SK-N-MC (cell line): ENCODE measurements at regions not wholly inside any gene's neighbourhood (a gene's known extent, or its start where the extent isn't known, plus 50 kb on each side); places are given as distances from the start of the nearest gene placed in this dataset.
"Not testable (repeated sequence)": the region's sequence is repeated elsewhere in the genome, so short reads cannot be mapped to it uniquely, and the experiment has no call there.

Experiments used
- DNase-seq: peaks from one replicate; pipeline ENCODE4 v3.0.0-alpha.2; 2011; ENCODE audit warnings: low read depth, low spot score
- H3K27ac ChIP-seq: fragments of 200-600 bp; sonication (generic); 2 replicates; pipeline ENCODE4 v1.5.1; 2016; ENCODE audit warnings: mixed run types
- H3K36me3 ChIP-seq: fragments of 200-600 bp; sonication (generic); 2 replicates; pipeline ENCODE4 v1.6.1; 2017; ENCODE audit warnings: antibody characterized with exemption, low read length, mixed read lengths; ENCODE audit not compliant: insufficient read depth
- H3K4me3 ChIP-seq: fragments of 200-600 bp; sonication (generic); 2 replicates; pipeline ENCODE4 v1.5.1; 2016
- H3K9ac ChIP-seq: fragments of 200-600 bp; sonication (generic); 2 replicates; pipeline ENCODE4 v1.8.0; 2017; ENCODE audit warnings: mixed run types, mixed read lengths; ENCODE audit not compliant: insufficient read length
- H3K9me3 ChIP-seq: fragments of 200-600 bp; sonication (generic); 2 replicates; pipeline ENCODE4 v1.6.1; 2017; ENCODE audit warnings: low read depth, mild to moderate bottlenecking, antibody characterized with exemption, low read length, moderate library complexity, mixed read lengths
- EZH2 ChIP-seq: fragments of 200-600 bp; sonication (generic); IDR thresholded peaks from one replicate; pipeline ENCODE4 v1.6.1; 2017; ENCODE audit warnings: antibody characterized with exemption
- FOXP2 ChIP-seq: optimal IDR thresholded peaks from 2 replicates; pipeline ENCODE3; 2011; ENCODE audit warnings: mild to moderate bottlenecking, moderate library complexity; ENCODE audit not compliant: insufficient read depth; ENCODE audit errors: extremely low read length, control extremely low read depth
- POLR2AphosphoS5 ChIP-seq: IDR thresholded peaks from 2 replicates; pipeline ENCODE4 v1.6.1; 2012; ENCODE audit warnings: mild to moderate bottlenecking, low read depth, low read length, borderline replicate concordance

DNA sequence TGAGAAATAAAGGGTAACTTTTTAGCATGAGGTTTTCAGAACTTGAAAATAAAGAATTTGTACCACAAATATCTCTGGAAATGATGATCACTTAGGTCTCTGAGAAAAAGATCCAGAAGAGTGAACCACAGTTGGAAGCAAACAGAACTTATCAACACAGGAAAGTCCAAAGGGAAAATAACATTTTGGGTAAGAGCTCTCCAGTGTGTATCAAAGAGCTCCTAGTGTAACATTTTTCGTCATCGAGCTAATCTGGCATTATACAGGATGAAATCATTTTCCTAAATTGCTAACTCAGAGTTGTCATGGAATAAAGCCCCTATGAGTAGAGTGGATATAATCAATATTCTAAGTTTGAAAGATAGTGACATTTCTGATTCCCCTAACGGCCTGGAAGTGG lies 104.0 kb downstream of the LMO4 start:
- Histone ChIP-seq H3K27ac (no peak overlapping the region), H3K9me3 (no peaks in the 10 kb centered on the region), H3K9ac (no peak overlapping the region), H3K36me3 (no peaks in the 10 kb centered on the region), H3K4me3 (no peak overlapping the region)
- no peak for DNase-seq
- TF ChIP-seq FOXP2 (no peak), EZH2 (no peak), POLR2AphosphoS5 (no peak)

- not testable (repeated sequence) for H3K9ac ChIP-seq, H3K36me3 ChIP-seq, H3K4me3 ChIP-seq, DNase-seq, H3K27ac ChIP-seq, H3K9me3 ChIP-seq
Measured at GRCh38 chr1:87433101-87433500, 104.4 kb downstream of the LMO4 start.

DNA sequence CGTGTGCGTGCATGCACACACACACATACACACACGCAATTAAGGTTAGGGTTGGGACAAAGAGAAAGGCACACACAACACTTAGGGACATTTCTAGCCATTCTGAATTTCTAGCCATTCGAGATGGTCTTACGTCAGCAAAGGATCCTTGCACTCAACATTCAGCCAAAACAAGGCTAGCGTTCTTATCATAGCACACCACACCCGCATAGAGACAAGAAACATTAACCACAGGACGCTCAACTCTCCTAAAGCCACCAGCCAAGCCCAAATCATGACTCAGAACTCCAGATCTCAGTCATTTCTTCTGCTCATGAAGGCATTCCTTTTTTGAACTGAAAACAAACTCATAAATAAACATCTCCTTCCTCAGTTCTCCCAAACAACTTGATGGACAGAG lies 106.8 kb downstream of the LMO4 start:
- TF ChIP-seq FOXP2: no peak
- TF ChIP-seq EZH2: no peak
- no peak for TF ChIP-seq POLR2AphosphoS5
- Histone ChIP-seq H3K4me3 (no peak overlapping the region), H3K36me3 (no peaks in the 10 kb centered on the region), H3K9ac (no peak overlapping the region), H3K27ac (no peak overlapping the region), H3K9me3 (no peaks in the 10 kb centered on the region)
- no peak for DNase-seq

DNA sequence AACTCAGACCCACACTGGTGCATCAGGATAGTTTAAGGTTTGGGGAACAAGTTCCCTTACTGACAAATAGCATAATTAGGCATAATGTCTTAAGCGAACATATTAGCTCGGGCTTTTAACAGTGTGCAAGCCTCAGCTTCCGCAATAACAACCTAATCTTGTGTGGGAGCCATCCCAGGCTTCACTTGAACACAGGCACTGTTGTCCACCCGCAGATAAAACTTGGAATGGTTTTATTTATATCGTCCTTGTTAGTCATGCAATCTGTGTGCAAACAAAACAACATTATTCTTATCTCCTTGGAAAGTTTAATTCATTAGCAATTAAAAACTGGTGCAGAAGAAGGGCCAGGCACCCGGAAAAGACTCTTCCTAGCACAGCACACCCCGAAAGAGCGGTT lies 107.4 kb downstream of the LMO4 start:
- H3K27ac ChIP-seq, H3K9ac ChIP-seq, DNase-seq, H3K36me3 ChIP-seq, H3K9me3 ChIP-seq, H3K4me3 ChIP-seq: not testable (repeated sequence)

GRCh38 chr1:87436534-87436933 lies 107.9 kb downstream of the LMO4 start:
- H3K9ac ChIP-seq: no peak overlapping the region
- H3K9me3 ChIP-seq: no peaks in the 10 kb centered on the region
- H3K27ac ChIP-seq: no peak overlapping the region
- H3K4me3 ChIP-seq: no peak overlapping the region
- H3K36me3 ChIP-seq: no peaks in the 10 kb centered on the region
- DNase-seq: no peak
- TF ChIP-seq FOXP2 (no peak), EZH2 (no peak), POLR2AphosphoS5 (no peak)

- Histone ChIP-seq H3K9ac (no peak overlapping the region), H3K36me3 (no peaks in the 10 kb centered on the region), H3K9me3 (no peaks in the 10 kb centered on the region), H3K27ac (no peak overlapping the region), H3K4me3 (no peak overlapping the region)
- DNase-seq: no peak
- TF ChIP-seq EZH2: no peak
- no peak for TF ChIP-seq FOXP2
- no peak for TF ChIP-seq POLR2AphosphoS5
Measured at GRCh38 chr1:87437663-87438295, 109.1 kb downstream of the LMO4 start.

- Histone ChIP-seq H3K9me3 (no peaks in the 10 kb centered on the region), H3K36me3 (no peaks in the 10 kb centered on the region), H3K27ac (no peak overlapping the region), H3K4me3 (no peak overlapping the region), H3K9ac (no peak overlapping the region)
- no peak for TF ChIP-seq EZH2
- TF ChIP-seq FOXP2: no peak
- no peak for TF ChIP-seq POLR2AphosphoS5
- no peak for DNase-seq
Measured at GRCh38 chr1:87439821-87440220, 111.1 kb downstream of the LMO4 start.

DNA sequence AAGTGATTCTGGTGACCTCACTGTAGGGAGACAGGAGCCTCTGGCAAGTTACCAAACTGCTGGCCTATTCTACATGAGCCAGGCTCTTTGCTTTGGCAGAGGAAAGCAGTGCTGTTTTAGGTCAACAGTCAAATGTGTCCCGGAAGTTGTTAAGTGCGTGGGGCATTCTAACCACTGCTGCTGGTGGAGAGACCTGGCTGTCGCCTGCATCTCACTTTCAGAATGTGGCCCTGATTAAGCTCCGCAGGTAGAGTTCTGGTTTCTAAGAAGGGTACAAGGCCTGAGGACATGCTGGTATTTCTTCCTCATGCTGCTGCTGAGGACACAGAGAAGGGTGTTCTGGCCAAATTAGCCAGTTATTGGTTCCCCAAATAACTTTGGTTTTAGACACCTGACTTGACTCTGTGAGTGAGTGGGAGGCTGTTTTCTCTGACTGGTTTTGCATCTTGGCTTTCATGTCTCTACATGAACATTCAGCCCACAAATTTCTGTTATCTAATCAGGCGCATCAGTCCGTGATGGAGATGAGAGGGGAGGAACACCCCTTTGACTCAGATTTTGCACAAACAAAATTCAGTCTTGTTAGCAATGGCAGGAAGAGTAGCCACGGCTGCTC lies 120.8 kb downstream of the LMO4 start:
- Histone ChIP-seq H3K27ac (no peak overlapping the region), H3K4me3 (no peak overlapping the region), H3K9ac (no peak overlapping the region), H3K36me3 (no peaks in the 10 kb centered on the region), H3K9me3 (no peaks in the 10 kb centered on the region)
- TF ChIP-seq EZH2 (no peak), FOXP2 (no peak), POLR2AphosphoS5 (no peak)
- no peak for DNase-seq

DNA sequence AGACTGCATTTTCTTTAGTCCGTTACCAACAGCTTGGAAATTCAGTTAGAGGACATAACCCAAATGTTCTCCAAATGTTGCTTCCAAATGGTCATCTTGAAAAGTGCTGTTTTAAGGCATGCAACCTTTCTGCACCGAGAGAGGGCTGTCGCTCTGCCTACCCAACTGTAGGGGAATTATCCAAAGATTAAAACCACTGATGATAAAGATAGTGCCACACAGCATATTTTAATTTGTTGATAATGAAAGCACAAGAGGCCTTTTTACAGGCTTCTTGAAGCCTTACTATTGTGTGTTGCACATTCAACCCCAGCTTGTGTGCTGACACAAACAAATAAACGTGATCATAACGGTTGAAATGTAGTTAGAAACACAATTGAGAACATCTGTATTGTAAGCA lies 121.5 kb downstream of the LMO4 start:
- H3K9ac ChIP-seq: no peak overlapping the region
- no peak for DNase-seq
- no peaks in the 10 kb centered on the region for H3K36me3 ChIP-seq
- no peak for TF ChIP-seq POLR2AphosphoS5
- no peak for TF ChIP-seq FOXP2
- TF ChIP-seq EZH2: no peak
- H3K4me3 ChIP-seq: no peak overlapping the region
- no peak overlapping the region for H3K27ac ChIP-seq
- no peaks in the 10 kb centered on the region for H3K9me3 ChIP-seq
